Cardiac muscle cell (in vitro differentiated cells and primary cell): ENCODE measurements at regions not wholly inside any gene's neighbourhood (a gene's known extent, or its start where the extent isn't known, plus 50 kb on each side); places are given as distances from the start of the nearest gene placed in this dataset.

Source experiments
- DNase-seq, 2 donors: peaks; one replicate each; pipeline versions ENCODE4 v3.0.0 to v3.0.0-alpha.2; 2010 to 2017; ENCODE audit warnings: low read depth in 1 of 2, low spot score in 1 of 2
- H3K27ac ChIP-seq: fragments of 200-600 bp; sonication (generic); 2 replicates; pipeline ENCODE4 v1.5.1; 2016
- H3K27me3 ChIP-seq: fragments of 200-600 bp; sonication (generic); 2 replicates; pipeline ENCODE4 v1.6.0; 2016; ENCODE audit warnings: control low read depth
- H3K36me3 ChIP-seq: fragments of 200-600 bp; sonication (generic); 2 replicates; pipeline ENCODE4 v1.5.1; 2016; ENCODE audit warnings: control low read depth
- H3K4me1 ChIP-seq: fragments of 200-600 bp; sonication (generic); 2 replicates; pipeline ENCODE4 v1.8.1; 2017; ENCODE audit warnings: low read depth, mild to moderate bottlenecking, mixed run types
- H3K4me3 ChIP-seq: fragments of 200-600 bp; sonication (generic); 2 replicates; pipeline ENCODE4 v1.5.1; 2016; ENCODE audit warnings: mild to moderate bottlenecking
- H3K9me3 ChIP-seq: fragments of 200-600 bp; sonication (generic); 2 replicates; pipeline ENCODE4 v1.5.1; 2017; ENCODE audit warnings: low read depth, mild to moderate bottlenecking, control low read depth
- CTCF ChIP-seq: IDR thresholded peaks from 2 replicates; pipeline ENCODE4 v1.5.1; 2012; ENCODE audit warnings: low read depth, mild to moderate bottlenecking, low read length

GRCh38 chr7:106548491-106548890 is 112.5 kb downstream of the CCDC71L start:
- Histone ChIP-seq H3K4me3 (no peak overlapping the region), H3K27me3 (no peaks in the 10 kb centered on the region), H3K36me3 (no peaks in the 10 kb centered on the region), H3K27ac (no peak overlapping the region), H3K4me1 (no peaks in the 10 kb centered on the region), H3K9me3 (no peaks in the 10 kb centered on the region)
- no peak for TF ChIP-seq CTCF
- DNase-seq: no peak

GRCh38 chr7:106545275-106545674 is 115.7 kb downstream of the CCDC71L start:
- DNase-seq: no peak
- Histone ChIP-seq H3K36me3 (no peaks in the 10 kb centered on the region), H3K9me3 (no peaks in the 10 kb centered on the region)

GRCh38 chr7:106543221-106543757 is 117.7 kb downstream of the CCDC71L start:
- no peak for TF ChIP-seq CTCF
- Histone ChIP-seq H3K27ac (no peak overlapping the region), H3K36me3 (no peaks in the 10 kb centered on the region), H3K4me1 (no peaks in the 10 kb centered on the region), H3K4me3 (no peak overlapping the region), H3K9me3 (no peaks in the 10 kb centered on the region), H3K27me3 (no peaks in the 10 kb centered on the region)
- DNase-seq: no peak

More at GRCh38 chr7:106545275-106545674, 115.7 kb downstream of the CCDC71L start:
- H3K27ac ChIP-seq: no peak overlapping the region
- TF ChIP-seq CTCF: no peak
- no peaks in the 10 kb centered on the region for H3K27me3 ChIP-seq
- no peaks in the 10 kb centered on the region for H3K4me1 ChIP-seq
- H3K4me3 ChIP-seq: no peak overlapping the region

GRCh38 chr7:106542550-106543220 is 118.3 kb downstream of the CCDC71L start:
- no peak overlapping the region for H3K27ac ChIP-seq
- TF ChIP-seq CTCF: peak; percentile 73
- DNase-seq: peak; percentile 66 to 97
- H3K9me3 ChIP-seq: no peaks in the 10 kb centered on the region
- no peaks in the 10 kb centered on the region for H3K36me3 ChIP-seq
- no peaks in the 10 kb centered on the region for H3K4me1 ChIP-seq
- H3K27me3 ChIP-seq: no peaks in the 10 kb centered on the region
- H3K4me3 ChIP-seq: no peak overlapping the region

- Histone ChIP-seq H3K4me1 (no peaks in the 10 kb centered on the region), H3K36me3 (no peaks in the 10 kb centered on the region), H3K4me3 (no peak overlapping the region), H3K27ac (no peak overlapping the region), H3K27me3 (no peaks in the 10 kb centered on the region), H3K9me3 (no peaks in the 10 kb centered on the region)
- peak in 1 of 2 donors; percentile 40 for DNase-seq
- no peak for TF ChIP-seq CTCF
Observed at GRCh38 chr7:106538638-106539037, 122.3 kb downstream of the CCDC71L start.
